ENCODE measurements at regions not wholly inside any gene's neighbourhood (a gene's known extent, or its start where the extent isn't known, plus 50 kb on each side); places are given as distances from the start of the nearest gene placed in this dataset.

DNA sequence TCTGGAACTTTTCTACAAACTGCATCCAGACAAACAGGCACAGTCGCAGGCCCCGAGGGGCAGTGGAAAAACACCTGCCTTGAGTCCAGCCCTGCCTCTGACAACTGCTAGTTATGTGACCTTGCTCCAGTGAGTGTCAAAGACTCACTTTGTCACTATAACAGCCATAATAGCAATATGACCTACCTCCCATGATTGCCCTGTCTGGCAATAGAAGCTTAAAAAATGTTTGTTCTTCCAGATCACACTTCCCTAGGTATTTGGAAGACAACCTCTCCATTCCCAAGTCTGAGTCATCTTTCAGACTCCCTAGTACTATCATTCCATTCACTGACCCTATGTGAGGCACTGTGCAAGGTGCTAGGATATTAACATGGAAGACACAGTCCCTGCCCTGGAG, 74.5 kb downstream of the RPL27A start:
- peak; percentile 70 for ATAC-seq (ENCODE audit: low read depth)
- Histone ChIP-seq H3K27me3 (ENCODE audit: insufficient read depth, poor library complexity, severe bottlenecking) (no peaks in the 10 kb centered on the region), H3K36me3 (ENCODE audit: low read depth) (peaks cover 10% of the 10 kb centered on the region), H3K9me3 (ENCODE audit: severe bottlenecking) (no peaks in the 10 kb centered on the region), H3K4me3 (ENCODE audit: severe bottlenecking) (no peak overlapping the region), H3K4me1 (ENCODE audit: insufficient read depth, poor library complexity, severe bottlenecking) (peaks cover 4% of the 10 kb centered on the region), H3K27ac (ENCODE audit: poor library complexity, severe bottlenecking) (peak overlapping the region; percentile 9)
- TF ChIP-seq, protein P1, sequence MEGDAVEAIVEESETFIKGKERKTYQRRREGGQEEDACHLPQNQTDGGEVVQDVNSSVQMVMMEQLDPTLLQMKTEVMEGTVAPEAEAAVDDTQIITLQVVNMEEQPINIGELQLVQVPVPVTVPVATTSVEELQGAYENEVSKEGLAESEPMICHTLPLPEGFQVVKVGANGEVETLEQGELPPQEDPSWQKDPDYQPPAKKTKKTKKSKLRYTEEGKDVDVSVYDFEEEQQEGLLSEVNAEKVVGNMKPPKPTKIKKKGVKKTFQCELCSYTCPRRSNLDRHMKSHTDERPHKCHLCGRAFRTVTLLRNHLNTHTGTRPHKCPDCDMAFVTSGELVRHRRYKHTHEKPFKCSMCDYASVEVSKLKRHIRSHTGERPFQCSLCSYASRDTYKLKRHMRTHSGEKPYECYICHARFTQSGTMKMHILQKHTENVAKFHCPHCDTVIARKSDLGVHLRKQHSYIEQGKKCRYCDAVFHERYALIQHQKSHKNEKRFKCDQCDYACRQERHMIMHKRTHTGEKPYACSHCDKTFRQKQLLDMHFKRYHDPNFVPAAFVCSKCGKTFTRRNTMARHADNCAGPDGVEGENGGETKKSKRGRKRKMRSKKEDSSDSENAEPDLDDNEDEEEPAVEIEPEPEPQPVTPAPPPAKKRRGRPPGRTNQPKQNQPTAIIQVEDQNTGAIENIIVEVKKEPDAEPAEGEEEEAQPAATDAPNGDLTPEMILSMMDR (IDR thresholded peaks at IDR 0.05; ENCODE audit: poor library complexity, severe bottlenecking) = no peak
- DNase-seq (ENCODE audit: low spot score) = no peak

DNA sequence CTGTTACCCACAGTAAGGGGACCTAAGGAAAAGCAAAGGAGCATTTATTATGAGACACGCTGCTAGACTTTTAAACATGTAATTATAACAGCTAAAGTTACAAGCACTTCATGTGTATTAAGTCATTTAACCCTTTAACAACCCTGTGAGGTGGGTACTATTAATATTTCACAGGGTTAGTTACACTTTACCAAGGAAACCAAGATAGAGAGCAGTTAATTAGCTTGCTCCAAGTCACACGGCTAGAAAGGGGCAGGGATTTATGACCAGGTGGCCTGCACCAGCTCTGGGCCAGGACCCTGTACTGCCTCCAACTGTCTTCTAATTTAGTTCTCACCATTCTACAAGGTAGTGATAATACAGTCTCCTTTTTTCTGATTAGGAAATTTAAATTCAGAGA, 74.9 kb downstream of the RPL27A start:
- Histone ChIP-seq H3K9me3 (ENCODE audit: severe bottlenecking) (no peaks in the 10 kb centered on the region), H3K4me3 (ENCODE audit: severe bottlenecking) (no peak overlapping the region), H3K36me3 (ENCODE audit: low read depth) (peaks cover 12% of the 10 kb centered on the region), H3K27me3 (ENCODE audit: insufficient read depth, poor library complexity, severe bottlenecking) (no peaks in the 10 kb centered on the region), H3K4me1 (ENCODE audit: insufficient read depth, poor library complexity, severe bottlenecking) (peaks cover 4% of the 10 kb centered on the region), H3K27ac (ENCODE audit: poor library complexity, severe bottlenecking) (peak overlapping the region; percentile 9)
- TF ChIP-seq, protein P1 (IDR thresholded peaks at IDR 0.05; ENCODE audit: poor library complexity, severe bottlenecking) = no peak
- no peak for DNase-seq (ENCODE audit: low spot score)
- ATAC-seq (ENCODE audit: low read depth) = no peak

DNA sequence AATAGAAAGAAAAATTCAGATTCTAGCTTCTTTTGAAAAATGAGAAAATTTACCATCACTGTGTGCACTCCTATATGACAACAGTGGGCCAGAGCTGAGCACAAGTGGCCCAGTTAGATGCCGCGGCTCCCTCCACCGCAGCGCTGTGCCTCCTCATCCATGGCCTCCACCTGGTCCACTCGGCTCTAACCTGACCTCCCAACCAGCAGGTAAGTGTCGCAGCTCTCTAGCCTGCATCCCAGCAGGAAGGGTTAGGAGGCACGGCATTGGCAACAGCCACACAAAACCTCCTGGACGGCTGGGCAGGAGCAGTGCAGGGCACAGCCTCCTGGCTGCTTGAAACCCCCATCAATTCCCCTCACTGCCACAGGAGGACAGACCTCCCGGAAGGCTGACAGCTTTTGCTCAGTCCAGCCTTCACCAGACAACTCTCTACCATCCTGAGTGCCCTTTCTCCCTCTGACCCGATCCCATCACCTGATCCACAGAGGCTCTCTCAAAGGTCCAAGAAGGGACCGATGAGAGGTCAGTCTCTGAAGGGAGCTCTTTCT, 76.1 kb downstream of the RPL27A start:
- no peaks in the 10 kb centered on the region for H3K27me3 ChIP-seq (ENCODE audit: insufficient read depth, poor library complexity, severe bottlenecking)
- no peak overlapping the region for H3K4me3 ChIP-seq (ENCODE audit: severe bottlenecking)
- H3K27ac ChIP-seq (ENCODE audit: poor library complexity, severe bottlenecking) = no peak overlapping the region
- TF ChIP-seq, protein P1 (IDR thresholded peaks at IDR 0.05; ENCODE audit: poor library complexity, severe bottlenecking) = no peak
- H3K4me1 ChIP-seq (ENCODE audit: insufficient read depth, poor library complexity, severe bottlenecking) = peaks cover 4% of the 10 kb centered on the region
- 0 out of 3 replicates have a peak, but pooled peaks have one; percentile 13 for ATAC-seq (ENCODE audit: low read depth)
- H3K36me3 ChIP-seq (ENCODE audit: low read depth) = peaks cover 20% of the 10 kb centered on the region
- no peaks in the 10 kb centered on the region for H3K9me3 ChIP-seq (ENCODE audit: severe bottlenecking)
- no peak for DNase-seq (ENCODE audit: low spot score)

DNA sequence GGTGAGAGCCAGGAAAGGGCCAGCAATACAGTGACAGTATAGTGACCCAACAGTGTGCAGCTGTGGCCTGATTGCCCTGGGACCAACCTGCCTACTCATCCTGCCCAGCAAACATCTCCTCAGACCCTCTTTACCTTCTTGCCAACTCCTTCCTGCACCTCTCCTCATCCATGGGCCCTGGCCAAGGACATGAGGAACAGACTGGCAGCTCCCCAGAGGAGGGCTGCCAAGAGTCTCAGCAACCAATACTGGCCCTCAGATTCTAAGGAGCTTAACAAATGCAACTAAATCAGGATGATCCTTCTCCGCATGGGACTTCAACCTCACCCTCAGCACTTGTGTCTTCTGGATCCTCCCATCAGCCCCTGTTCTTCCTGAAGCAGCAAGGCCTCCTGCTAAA, 77.0 kb downstream of the RPL27A start:
- Histone ChIP-seq H3K4me1 (ENCODE audit: insufficient read depth, poor library complexity, severe bottlenecking) (peaks cover 4% of the 10 kb centered on the region), H3K27me3 (ENCODE audit: insufficient read depth, poor library complexity, severe bottlenecking) (no peaks in the 10 kb centered on the region), H3K9me3 (ENCODE audit: severe bottlenecking) (no peaks in the 10 kb centered on the region), H3K27ac (ENCODE audit: poor library complexity, severe bottlenecking) (no peak overlapping the region), H3K4me3 (ENCODE audit: severe bottlenecking) (no peak overlapping the region), H3K36me3 (ENCODE audit: low read depth) (peaks cover 18% of the 10 kb centered on the region)
- TF ChIP-seq, protein P1 (IDR thresholded peaks at IDR 0.05; ENCODE audit: poor library complexity, severe bottlenecking) = no peak
- ATAC-seq (ENCODE audit: low read depth) = no peak
- no peak for DNase-seq (ENCODE audit: low spot score)

DNA sequence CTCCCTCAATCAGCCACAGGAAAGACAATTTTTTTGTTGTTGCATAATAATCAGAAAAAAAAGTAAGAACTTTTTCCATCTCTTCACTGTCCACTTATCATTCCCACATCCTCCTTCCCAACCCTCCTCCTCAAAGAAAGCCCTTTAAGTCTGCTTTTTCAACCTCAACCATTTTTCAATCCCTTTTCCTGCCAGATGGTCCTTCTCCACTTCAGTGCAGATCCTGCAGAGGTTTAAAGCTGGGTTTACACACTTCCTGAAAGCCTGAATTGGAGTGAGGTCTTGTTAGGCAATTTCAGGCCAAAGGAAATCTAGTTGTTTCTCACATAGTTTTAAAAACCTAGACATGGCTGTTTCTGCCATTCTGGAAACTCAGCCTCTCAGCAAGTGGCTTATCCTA, 78.3 kb downstream of the RPL27A start:
- H3K27ac ChIP-seq (ENCODE audit: poor library complexity, severe bottlenecking) = no peak overlapping the region
- DNase-seq (ENCODE audit: low spot score) (no peak), ATAC-seq (ENCODE audit: low read depth) (no peak)

More for the DNA sequence above, 78.3 kb downstream of the RPL27A start:
- Histone ChIP-seq H3K9me3 (ENCODE audit: severe bottlenecking) (no peaks in the 10 kb centered on the region), H3K4me3 (ENCODE audit: severe bottlenecking) (no peak overlapping the region), H3K4me1 (ENCODE audit: insufficient read depth, poor library complexity, severe bottlenecking) (peaks cover 12% of the 10 kb centered on the region), H3K36me3 (ENCODE audit: low read depth) (peaks cover 14% of the 10 kb centered on the region), H3K27me3 (ENCODE audit: insufficient read depth, poor library complexity, severe bottlenecking) (no peaks in the 10 kb centered on the region)
- TF ChIP-seq, protein P1 (IDR thresholded peaks at IDR 0.05; ENCODE audit: poor library complexity, severe bottlenecking) = no peak

All from RWPE2 (cell line).